H9 (cell line): ENCODE measurements at regions not wholly inside any gene's neighbourhood (a gene's known extent, or its start where the extent isn't known, plus 50 kb on each side); places are given as distances from the start of the nearest gene placed in this dataset.

Experiments
- DNase-seq: peaks from one replicate; pipeline ENCODE4 v3.0.0-alpha.2; 2017
- H2AFZ ChIP-seq: one replicate; pipeline ENCODE4 v1.6.1; 2013; ENCODE audit warnings: mild to moderate bottlenecking, low read length, control low read depth, moderate library complexity
- H2AK5ac ChIP-seq: 2 replicates; pipeline ENCODE4 v1.6.1; 2013; ENCODE audit warnings: low read length, control low read depth, mixed read lengths; ENCODE audit not compliant: insufficient read length
- H2BK120ac ChIP-seq: one replicate; pipeline ENCODE4 v1.6.1; 2013; ENCODE audit warnings: low read depth, mild to moderate bottlenecking, low read length, control low read depth, inconsistent platforms; ENCODE audit not compliant: poor library complexity, severe bottlenecking
- H2BK12ac ChIP-seq: 2 replicates; pipeline ENCODE4 v1.6.1; 2013; ENCODE audit warnings: low read length, control low read depth, mixed read lengths, low read depth; ENCODE audit not compliant: insufficient read length
- H2BK15ac ChIP-seq: 2 replicates; pipeline ENCODE4 v1.6.1; 2013; ENCODE audit warnings: low read depth, low read length, control low read depth
- H2BK20ac ChIP-seq: one replicate; pipeline ENCODE4 v1.6.1; 2013; ENCODE audit warnings: low read depth, mild to moderate bottlenecking, low read length, control low read depth, inconsistent platforms; ENCODE audit not compliant: poor library complexity, severe bottlenecking
- H2BK5ac ChIP-seq: 2 replicates; pipeline ENCODE4 v1.6.1; 2013; ENCODE audit warnings: low read length, control low read depth, mixed read lengths; ENCODE audit not compliant: insufficient read length
- H3K14ac ChIP-seq: 2 replicates; pipeline ENCODE4 v1.6.1; 2013; ENCODE audit warnings: low read length, control low read depth; ENCODE audit not compliant: insufficient read depth
- H3K18ac ChIP-seq: 2 replicates; pipeline ENCODE4 v1.6.1; 2013; ENCODE audit warnings: low read depth, mild to moderate bottlenecking, mixed read lengths, low read length, control low read depth; ENCODE audit not compliant: insufficient read length
- H3K23ac ChIP-seq: 2 replicates; pipeline ENCODE4 v1.6.1; 2013; ENCODE audit warnings: low read length, control low read depth, mixed read lengths, low read depth; ENCODE audit not compliant: insufficient read length
- H3K23me2 ChIP-seq: 2 replicates; pipeline ENCODE4 v1.6.1; 2013; ENCODE audit warnings: low read depth, mild to moderate bottlenecking, mixed read lengths, low read length, control low read depth; ENCODE audit not compliant: insufficient read length, poor library complexity, severe bottlenecking
- H3K27ac ChIP-seq: 2 replicates; pipeline ENCODE4 v1.5.1; 2013; ENCODE audit warnings: low read length, control low read depth, mixed read lengths, low read depth; ENCODE audit not compliant: insufficient read length
- H3K27me3 ChIP-seq: 2 replicates; pipeline ENCODE4 v1.6.1; 2013; ENCODE audit warnings: low read length, control low read depth, inconsistent platforms; ENCODE audit not compliant: insufficient read depth
- H3K4ac ChIP-seq: 2 replicates; pipeline ENCODE4 v1.6.1; 2013; ENCODE audit warnings: low read depth, mild to moderate bottlenecking, control low read depth, inconsistent platforms, low read length, moderate library complexity
- H3K4me1 ChIP-seq: 2 replicates; pipeline ENCODE4 v1.6.1; 2013; ENCODE audit warnings: low read length, control low read depth, inconsistent platforms; ENCODE audit not compliant: insufficient read depth
- H3K4me2 ChIP-seq: 2 replicates; pipeline ENCODE4 v1.6.1; 2013; ENCODE audit warnings: low read length, control low read depth, mixed read lengths; ENCODE audit not compliant: insufficient read length, insufficient read depth
- H3K56ac ChIP-seq: 2 replicates; pipeline ENCODE4 v1.6.1; 2013; ENCODE audit warnings: low read depth, mild to moderate bottlenecking, mixed read lengths, low read length, control low read depth; ENCODE audit not compliant: insufficient read length
- H3K79me1 ChIP-seq: 2 replicates; pipeline ENCODE4 v1.6.1; 2013; ENCODE audit warnings: low read depth, mild to moderate bottlenecking, moderate library complexity, low read length, control low read depth, inconsistent platforms; ENCODE audit not compliant: insufficient read depth, poor library complexity, severe bottlenecking
- H3K79me2 ChIP-seq: 2 replicates; pipeline ENCODE4 v1.6.1; 2013; ENCODE audit warnings: low read length, control low read depth, inconsistent platforms; ENCODE audit not compliant: insufficient read depth
- H3K9ac ChIP-seq: 2 replicates; pipeline ENCODE4 v1.6.1; 2013; ENCODE audit warnings: low read length, control low read depth, mixed read lengths; ENCODE audit not compliant: insufficient read length; ENCODE audit errors: extremely low read depth
- H3K9me3 ChIP-seq: one replicate; pipeline ENCODE4 v1.6.1; 2013; ENCODE audit warnings: low read depth, low read length, inconsistent platforms; ENCODE audit not compliant: control insufficient read depth
- H3T11ph ChIP-seq: one replicate; pipeline ENCODE4 v1.6.1; 2013; ENCODE audit warnings: mild to moderate bottlenecking, low read length, control low read depth, inconsistent platforms
- H4K20me1 ChIP-seq: one replicate; pipeline ENCODE4 v1.6.1; 2013; ENCODE audit not compliant: control insufficient read depth, insufficient read length, insufficient read depth
- H4K5ac ChIP-seq: 2 replicates; pipeline ENCODE4 v1.6.1; 2013; ENCODE audit warnings: low read depth, mild to moderate bottlenecking, mixed read lengths, low read length, control low read depth; ENCODE audit not compliant: insufficient read length
- H4K8ac ChIP-seq: replicated peaks from 2 replicates; pipeline ENCODE4 v1.6.1; 2013; ENCODE audit warnings: low read length, control low read depth, mixed read lengths, low read depth; ENCODE audit not compliant: insufficient read length
- H4K91ac ChIP-seq: 2 replicates; pipeline ENCODE4 v1.6.1; 2013; ENCODE audit warnings: low read depth, mild to moderate bottlenecking, moderate library complexity, mixed read lengths, low read length, control low read depth; ENCODE audit not compliant: insufficient read length
- H3K27ac Mint-ChIP-seq, 3 experiments: 2 replicates in 2 of 3; 3 replicates in 1 of 3; pipeline ENCODE4 v1.8.0; 2020 to 2021; ENCODE audit warnings: mixed read lengths in 3 of 3, mild to moderate bottlenecking in 1 of 3, moderate library complexity in 1 of 3
- H3K27me3 Mint-ChIP-seq: 2 replicates; pipeline ENCODE4 v1.8.0; 2021; ENCODE audit warnings: low read depth, mild to moderate bottlenecking, moderate library complexity, mixed read lengths
- H3K36me3 Mint-ChIP-seq, 3 experiments: 2 replicates in 2 of 3; 3 replicates in 1 of 3; pipeline ENCODE4 v1.8.0; 2020 to 2021; ENCODE audit warnings: low read depth in 3 of 3, mixed read lengths in 3 of 3; ENCODE audit not compliant: insufficient read depth in 1 of 3
- H3K4me1 Mint-ChIP-seq, 2 experiments: 2 replicates each; pipeline ENCODE4 v1.8.0; 2020; ENCODE audit warnings: mixed read lengths in 2 of 2
- H3K4me3 Mint-ChIP-seq, 2 experiments: 2 replicates in 1 of 2; 3 replicates in 1 of 2; pipeline ENCODE4 v1.8.0; 2020 to 2021; ENCODE audit warnings: mild to moderate bottlenecking in 2 of 2, mixed read lengths in 2 of 2, moderate library complexity in 1 of 2
- H3K9me3 Mint-ChIP-seq, 2 experiments: 2 replicates in 1 of 2; 3 replicates in 1 of 2; pipeline ENCODE4 v1.8.0; 2020; ENCODE audit warnings: mild to moderate bottlenecking in 2 of 2, mixed read lengths in 2 of 2, moderate library complexity in 1 of 2
- WGBS: extraction: QIAGEN DNeasy Blood & Tissue Kit; methylation state at CpG from one replicate; pipeline ENCODE4 v1.1.7; 2013; ENCODE audit warnings: missing lambda C conversion rate, low lambda C conversion rate, mixed read lengths; ENCODE audit not compliant: insufficient read length; ENCODE audit errors: extremely low coverage; 5-methylcytosine and 5-hydroxymethylcytosine counted together
- TF ChIP-seq, protein P1 (sequence below): fragments of 200-600 bp; sonication (generic); conservative IDR thresholded peaks from 3 replicates; pipeline ENCODE4 v1.8.0; 2021; ENCODE audit warnings: antibody characterized with exemption, mild to moderate bottlenecking

DNA sequence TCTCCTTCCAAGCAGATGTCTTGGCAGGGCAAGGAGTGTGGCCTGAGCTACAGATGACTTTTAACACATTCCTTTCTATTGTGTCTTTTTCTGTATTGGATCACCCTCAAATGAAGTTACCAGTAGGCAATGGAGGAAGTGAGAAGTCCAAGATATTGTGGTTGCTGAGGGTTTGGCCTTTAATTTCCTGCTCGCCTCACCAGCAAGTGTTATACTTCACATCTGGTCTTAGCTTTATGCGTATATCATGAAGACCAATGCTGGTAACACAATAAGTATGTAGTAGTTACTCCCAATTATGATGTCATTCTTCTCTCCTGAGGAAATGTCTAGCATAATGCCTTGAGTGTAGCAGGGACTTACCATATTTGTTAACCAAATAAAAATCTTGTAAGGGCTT lies 179.9 kb downstream of the ZIC1 start:
- H3K14ac ChIP-seq = no peak overlapping the region

More for the DNA sequence above, 179.9 kb downstream of the ZIC1 start:
- Histone ChIP-seq H3K4me2 (no peak overlapping the region), H3K4me1 (no peaks in the 10 kb centered on the region), H3K23me2 (no peaks in the 10 kb centered on the region), H3K27me3 (no peaks in the 10 kb centered on the region), H3K27ac (no peak overlapping the region), H3K4ac (no peak overlapping the region), H2AFZ (no peak overlapping the region), H4K8ac (no peak overlapping the region), H3K23ac (no peak overlapping the region), H3K79me1 (no peaks in the 10 kb centered on the region), H3K79me2 (no peaks in the 10 kb centered on the region), H4K5ac (no peak overlapping the region), H3K56ac (no peak overlapping the region), H3K18ac (no peak overlapping the region), H4K20me1 (no peaks in the 10 kb centered on the region), H2BK120ac (no peak overlapping the region), H2BK15ac (no peak overlapping the region), H2BK20ac (no peak overlapping the region), H3K9ac (no peak overlapping the region), H2AK5ac (no peak overlapping the region), H2BK5ac (no peak overlapping the region), H2BK12ac (no peak overlapping the region), H4K91ac (no peak overlapping the region), H3T11ph (no peak overlapping the region), H3K9me3 (no peaks in the 10 kb centered on the region)
- H3K9me3 Mint-ChIP-seq = no peaks in the 10 kb centered on the region
- TF ChIP-seq, protein P1, sequence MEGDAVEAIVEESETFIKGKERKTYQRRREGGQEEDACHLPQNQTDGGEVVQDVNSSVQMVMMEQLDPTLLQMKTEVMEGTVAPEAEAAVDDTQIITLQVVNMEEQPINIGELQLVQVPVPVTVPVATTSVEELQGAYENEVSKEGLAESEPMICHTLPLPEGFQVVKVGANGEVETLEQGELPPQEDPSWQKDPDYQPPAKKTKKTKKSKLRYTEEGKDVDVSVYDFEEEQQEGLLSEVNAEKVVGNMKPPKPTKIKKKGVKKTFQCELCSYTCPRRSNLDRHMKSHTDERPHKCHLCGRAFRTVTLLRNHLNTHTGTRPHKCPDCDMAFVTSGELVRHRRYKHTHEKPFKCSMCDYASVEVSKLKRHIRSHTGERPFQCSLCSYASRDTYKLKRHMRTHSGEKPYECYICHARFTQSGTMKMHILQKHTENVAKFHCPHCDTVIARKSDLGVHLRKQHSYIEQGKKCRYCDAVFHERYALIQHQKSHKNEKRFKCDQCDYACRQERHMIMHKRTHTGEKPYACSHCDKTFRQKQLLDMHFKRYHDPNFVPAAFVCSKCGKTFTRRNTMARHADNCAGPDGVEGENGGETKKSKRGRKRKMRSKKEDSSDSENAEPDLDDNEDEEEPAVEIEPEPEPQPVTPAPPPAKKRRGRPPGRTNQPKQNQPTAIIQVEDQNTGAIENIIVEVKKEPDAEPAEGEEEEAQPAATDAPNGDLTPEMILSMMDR = no peak
- no peak overlapping the region for H3K4me3 Mint-ChIP-seq
- H3K36me3 Mint-ChIP-seq = no peaks in the 10 kb centered on the region
- DNase-seq = no peak
- no peaks in the 10 kb centered on the region for H3K4me1 Mint-ChIP-seq
- H3K27me3 Mint-ChIP-seq = no peaks in the 10 kb centered on the region; the same call in 1 of the 2 replicates
- no CpG with 5 or more reads among the region's 2 CpGs for WGBS
- no peak overlapping the region for H3K27ac Mint-ChIP-seq
